GM21723 (cell line): ENCODE measurements at regions not wholly inside any gene's neighbourhood (a gene's known extent, or its start where the extent isn't known, plus 50 kb on each side); places are given as distances from the start of the nearest gene placed in this dataset.
A peak's percentile ranks its signal among the peaks of the same experiment; 100 is the strongest.
"Not testable (repeated sequence)": the region's sequence is repeated elsewhere in the genome, so short reads cannot be mapped to it uniquely, and the experiment has no call there.

ENCODE experiments used
- ATAC-seq: cut with Tn5 transposase; IDR thresholded peaks from one replicate; pipeline ENCODE4 v1.9.1; 2021; ENCODE audit warnings: mild to moderate bottlenecking, moderate library complexity; ENCODE audit not compliant: unreplicated experiment

DNA sequence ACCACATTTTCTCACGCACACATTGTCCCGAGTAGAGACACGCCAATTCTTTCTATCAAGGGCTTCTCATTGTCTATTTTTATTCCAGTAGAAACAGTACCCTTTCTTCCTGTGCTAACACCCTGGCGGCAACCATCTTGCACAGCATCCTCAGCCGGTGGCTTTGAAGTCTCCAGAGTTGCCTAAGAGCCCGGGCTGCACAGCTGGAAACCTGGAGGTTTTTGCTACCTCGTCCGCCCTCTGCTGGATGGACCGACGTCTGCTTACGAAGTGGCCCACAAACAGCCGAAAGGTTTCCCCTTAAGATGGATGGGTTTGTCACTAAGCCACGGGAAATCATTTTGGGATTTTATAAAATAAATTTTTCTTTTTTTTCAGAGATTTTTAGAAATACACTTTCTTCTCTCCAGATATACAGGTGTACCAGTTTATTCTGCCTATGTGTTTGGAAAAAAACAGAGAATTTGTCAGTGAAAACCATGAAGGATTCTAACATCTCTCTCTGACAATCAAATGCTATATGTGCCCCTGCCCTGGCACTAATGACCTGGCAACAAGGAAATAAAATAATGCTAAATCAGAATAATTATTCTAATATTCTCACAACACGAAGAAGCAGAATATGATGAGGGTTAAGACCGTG lies 81.8 kb upstream of the FAM204A start:
- ATAC-seq: peak; percentile 92

DNA sequence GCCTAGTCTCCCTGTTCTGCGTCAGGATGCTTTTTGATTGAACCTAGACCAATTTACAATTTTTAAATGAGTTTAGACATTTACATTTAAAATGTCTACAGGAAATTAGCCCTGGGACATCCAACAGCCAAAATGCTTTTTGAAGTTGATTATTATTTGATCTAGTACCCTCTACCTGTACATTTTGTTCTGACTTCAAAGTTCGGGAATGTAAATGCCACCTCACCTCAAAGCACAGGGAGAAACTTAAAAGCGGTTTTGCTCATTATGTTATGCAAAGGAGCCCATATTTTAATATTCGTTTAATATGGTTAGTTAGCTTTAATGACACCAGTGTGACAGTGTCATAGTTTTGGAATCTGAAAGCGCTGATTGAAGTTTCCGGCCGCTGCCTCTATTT lies 80.1 kb upstream of the FAM204A start:
- no peak for ATAC-seq

DNA sequence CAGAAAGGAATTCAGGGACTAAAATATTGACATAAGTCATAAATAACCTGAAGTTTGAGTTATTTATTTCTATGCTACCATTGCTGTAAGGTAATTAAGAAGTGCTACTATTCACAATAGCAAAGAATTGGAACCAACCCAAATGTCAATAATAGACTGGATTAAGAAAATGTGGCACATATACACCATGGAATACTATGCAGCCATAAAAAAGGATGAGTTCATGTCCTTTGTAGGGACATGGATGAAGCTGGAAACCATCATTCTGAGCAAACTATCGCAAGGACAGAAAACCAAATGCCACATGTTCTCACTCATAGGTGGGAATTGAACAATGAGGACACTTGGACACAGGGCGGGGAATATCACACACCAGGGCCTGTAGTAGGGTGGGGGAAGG lies 77.9 kb upstream of the FAM204A start:
- not testable (repeated sequence) for ATAC-seq

DNA sequence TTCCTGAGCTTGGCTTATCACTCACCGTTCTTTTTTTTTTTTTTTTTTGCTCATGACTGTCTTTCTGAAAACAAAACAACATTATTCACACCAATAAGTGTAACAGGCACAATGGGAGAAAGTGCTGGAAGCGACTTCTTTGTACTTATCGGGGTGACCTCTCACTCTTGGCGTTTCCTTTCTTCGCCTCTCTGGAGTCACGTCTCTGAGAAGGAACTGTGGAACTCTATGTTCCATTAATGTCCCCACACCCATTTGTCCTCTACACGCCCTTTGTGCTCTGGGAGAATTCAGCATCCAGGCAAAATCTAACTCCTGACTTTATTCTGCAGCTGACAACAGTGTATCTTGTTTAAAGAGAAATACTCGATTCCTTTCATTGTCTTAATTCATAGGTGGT lies 70.8 kb upstream of the FAM204A start:
- no peak for ATAC-seq

DNA sequence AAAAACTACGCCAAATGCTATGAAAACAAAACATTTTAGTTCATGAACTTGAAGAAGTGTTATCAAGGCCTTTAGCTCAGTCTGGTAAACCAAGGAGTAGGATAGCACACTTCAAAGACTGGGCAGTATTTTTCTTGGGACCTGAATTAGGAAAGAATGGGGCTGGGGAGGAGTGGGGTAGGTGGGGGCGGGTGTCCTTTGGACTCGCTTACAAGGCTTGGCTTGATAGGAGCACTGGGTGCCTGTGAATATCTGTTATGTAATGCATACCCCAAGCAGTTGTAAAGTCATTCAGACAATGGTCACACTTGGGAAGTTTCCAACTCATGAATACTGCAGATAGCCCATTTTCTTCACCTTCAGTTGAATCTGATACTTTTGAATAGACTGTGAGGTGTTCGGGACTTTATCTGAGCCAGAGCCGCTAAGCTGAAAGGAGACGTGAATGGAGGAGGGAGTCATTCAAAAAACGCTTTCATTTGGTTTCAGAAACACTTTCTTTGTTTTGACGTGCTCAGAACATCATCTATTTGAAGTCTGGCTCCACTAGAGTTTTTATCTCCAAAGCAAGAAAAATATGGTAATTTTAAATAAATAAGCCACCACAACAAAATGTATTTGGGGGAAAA lies 70.1 kb upstream of the FAM204A start:
- no peak for ATAC-seq

DNA sequence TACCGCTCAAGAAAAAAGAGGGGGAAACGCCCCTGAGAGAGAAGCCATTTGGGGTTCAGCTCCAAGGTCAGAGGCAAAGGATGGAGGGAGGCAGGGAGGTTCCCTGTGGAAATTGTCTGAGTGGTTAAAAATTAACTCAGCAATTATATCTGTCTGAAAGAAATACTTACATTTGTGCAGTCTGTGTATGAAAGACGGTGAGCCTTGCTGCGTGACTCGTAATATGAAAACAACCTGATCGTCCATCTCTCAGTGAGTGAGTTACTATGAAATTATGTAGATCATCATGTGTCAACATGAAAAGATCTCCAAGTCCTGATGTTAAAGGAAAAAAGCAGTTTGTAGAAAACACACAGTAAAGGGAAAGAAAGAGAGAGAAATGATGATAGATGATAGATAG lies 67.2 kb upstream of the FAM204A start:
- ATAC-seq: no peak

DNA sequence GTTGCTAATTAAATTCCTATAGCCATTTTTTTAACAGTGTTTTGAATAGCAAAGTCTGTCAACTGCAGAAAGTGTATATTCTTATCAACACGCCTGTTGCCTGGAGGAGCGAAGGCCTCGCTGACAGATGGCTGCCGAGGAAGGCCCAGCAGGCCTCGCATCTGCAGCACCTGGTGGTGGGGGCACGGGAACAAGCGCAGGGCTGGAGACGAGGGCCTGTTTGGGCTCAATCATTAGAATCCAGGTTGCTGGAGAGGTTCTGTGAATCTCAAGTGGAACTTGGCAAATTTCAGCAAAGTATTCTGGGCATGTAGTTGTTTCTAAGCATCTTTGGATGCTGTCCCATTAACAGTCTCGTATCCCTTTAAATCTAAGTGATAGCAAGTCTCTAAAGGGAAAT lies 66.1 kb upstream of the FAM204A start:
- ATAC-seq: no peak

DNA sequence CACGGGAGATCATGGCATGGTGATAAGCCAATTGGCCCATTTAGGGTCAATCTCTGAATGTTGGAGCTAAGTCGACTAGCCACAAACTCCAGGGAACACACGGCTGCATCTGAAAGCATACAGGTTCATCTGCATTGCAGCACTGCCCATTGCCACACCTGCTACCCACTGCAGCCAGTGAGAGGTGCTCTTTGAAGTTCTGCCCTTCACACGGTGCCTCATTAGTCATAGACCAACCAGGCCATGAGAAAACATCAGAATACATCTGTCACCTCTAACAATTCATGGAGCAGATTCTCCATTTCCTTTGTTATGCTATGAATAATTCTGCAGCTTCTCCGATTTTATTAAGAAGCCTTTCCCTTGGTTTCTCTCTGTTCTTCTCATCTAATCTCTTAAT lies 65.7 kb upstream of the FAM204A start:
- no peak for ATAC-seq

DNA sequence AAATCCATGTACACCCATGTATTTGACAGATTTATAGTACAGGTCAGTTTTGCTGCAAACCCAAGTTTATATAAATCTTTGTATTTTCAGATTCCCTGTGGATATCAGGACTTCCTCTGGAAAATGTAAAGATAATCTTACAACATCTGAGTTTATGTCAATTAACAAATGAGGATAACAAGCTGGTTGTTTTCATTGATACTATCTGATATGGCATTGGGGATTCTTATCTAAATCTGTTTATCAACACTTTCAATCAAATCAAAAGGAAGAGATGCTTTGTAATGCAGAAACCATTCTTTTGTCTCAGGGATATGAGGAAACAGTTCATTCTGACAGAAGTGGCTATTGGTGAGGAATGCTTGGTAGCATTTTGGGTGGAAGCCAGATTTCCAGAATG lies 64.9 kb upstream of the FAM204A start:
- ATAC-seq: no peak

DNA sequence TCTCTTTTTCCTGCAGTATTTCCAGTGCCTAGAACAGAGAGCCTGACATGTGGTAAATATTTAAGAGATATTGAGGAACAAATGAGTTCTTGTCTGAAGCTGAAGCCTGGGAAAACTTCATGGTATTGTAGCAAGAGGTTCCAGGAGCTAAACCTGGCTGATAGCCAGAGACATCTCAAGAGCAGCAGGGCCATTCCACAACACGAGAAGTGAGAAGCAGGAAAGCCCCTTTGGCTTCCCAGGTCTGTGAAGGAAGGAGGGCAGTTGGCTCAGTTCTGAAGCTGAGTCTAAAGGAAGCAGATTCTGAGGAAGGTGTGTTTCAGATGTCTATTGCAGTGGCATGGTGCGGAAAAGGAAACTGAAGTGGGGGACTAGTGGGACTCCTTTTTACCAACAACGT lies 63.8 kb upstream of the FAM204A start:
- no peak for ATAC-seq

DNA sequence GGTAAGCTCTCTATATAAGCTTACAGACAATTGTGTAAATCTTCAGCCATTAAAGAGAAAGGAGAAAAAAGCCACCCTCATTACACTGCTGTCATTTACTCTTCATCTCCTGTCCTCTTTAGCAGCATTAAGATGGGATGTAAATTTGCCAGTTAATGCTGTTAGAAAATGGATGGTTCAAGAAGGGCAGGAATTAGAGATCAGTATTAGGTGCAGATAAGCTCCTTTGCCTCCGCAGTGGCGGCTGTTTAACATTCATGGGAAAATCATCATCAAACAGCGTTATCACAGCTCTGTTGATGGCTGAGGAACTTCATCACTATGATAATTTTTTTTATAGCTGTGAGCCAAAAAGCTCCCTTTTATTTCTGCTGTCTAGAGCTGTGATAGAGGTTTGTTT lies 61.8 kb upstream of the FAM204A start:
- no peak for ATAC-seq

DNA sequence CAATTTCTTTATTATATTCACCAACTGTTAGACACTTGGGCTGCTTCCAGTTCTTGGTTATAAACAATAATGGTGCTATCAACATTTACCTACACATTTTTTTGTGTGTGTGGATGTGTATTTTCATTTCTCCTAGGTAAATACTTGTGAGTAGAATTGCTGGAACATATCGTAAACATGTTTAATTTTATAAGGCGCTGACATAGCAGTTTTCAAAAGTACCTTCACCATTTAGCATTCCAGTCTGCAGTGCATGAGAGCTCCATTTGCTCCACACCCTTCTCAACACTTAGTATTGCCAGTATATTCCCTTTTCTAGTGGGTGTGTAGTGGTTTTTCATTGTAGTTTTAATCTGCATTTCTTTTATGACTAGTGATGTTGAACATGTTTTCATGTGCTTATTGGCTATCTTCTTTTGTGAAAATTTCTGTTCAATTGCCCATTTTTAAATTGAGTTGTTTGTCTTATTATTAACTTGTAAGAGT lies 59.6 kb upstream of the FAM204A start:
- no peak for ATAC-seq

DNA sequence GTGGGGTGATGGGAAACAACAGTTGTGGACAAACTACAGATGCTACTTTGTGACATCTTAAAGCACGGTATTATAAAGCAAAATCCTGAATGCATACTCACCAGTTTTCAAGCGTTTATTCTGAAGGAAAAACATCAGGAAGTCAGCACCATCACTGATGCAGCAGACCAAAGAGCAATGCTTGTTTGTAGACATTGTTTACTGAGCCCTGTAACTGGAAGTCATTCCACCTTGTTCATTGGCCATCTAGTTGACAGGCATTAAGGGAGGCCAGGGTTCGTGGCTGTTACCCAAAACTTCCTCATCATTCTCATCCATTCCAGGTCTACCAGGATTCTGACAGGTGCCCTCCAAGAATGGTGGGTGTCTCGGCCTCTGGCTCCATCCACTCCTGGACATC lies 55.3 kb upstream of the FAM204A start:
- no peak for ATAC-seq

DNA sequence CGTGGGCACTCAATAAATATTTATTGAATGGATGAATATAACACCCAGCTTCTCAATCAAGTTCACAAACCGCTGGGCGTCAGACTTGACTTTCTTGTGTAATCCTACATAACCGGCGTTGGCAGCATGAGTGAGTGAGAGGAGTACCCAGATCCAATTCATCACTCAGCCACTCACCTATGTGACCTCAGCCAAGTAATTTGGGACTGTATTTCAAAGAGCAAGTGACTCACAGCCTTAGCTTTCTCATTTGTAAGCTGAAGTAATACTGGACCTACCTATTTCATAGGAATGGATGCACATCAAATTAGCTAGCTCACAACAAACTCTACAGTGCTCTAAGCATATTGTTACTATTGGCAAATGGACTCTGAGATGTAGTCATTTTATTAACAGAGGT lies 53.8 kb upstream of the FAM204A start:
- ATAC-seq: no peak

DNA sequence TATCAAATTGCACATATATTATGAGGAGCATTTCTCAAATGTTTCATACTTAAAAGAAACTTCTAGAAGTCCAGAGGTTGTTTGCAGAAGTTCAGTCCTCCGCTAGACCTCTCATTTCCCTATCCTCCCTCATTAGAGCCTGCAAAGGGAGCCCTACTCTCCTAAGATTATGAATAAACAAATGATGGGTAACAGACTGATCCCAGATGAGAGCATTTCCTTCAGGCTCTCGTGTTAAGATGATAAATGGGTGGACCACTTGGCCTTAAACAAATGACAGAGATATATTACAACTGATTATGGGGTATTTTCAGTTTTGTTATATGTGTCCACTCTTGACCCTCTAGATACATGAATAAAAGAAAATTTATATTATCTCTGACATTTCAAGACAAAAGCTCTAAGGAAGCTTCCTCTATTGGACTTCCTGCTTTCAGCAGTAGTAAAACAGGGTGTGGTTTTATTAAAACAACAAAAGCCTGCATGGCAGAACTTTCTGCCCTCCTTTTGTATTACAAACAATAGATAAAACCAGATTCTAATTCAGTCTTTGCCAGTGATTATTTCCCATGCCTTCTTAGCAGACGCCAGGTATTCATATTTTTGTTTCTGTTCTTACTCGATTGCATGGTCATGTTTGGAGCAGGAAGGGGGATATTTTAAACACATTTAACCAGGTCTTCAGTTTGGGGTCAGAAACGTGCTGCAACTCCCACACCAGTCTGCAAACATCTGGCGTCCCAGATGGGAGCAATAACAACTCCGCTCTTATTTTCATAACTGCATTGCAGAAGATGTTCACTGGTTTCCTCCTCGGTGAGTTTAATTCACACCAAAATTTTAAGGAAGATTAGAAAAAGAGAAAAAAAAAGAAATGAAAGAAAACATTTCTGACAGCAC lies 52.4 kb upstream of the FAM204A start:
- ATAC-seq: no peak

DNA sequence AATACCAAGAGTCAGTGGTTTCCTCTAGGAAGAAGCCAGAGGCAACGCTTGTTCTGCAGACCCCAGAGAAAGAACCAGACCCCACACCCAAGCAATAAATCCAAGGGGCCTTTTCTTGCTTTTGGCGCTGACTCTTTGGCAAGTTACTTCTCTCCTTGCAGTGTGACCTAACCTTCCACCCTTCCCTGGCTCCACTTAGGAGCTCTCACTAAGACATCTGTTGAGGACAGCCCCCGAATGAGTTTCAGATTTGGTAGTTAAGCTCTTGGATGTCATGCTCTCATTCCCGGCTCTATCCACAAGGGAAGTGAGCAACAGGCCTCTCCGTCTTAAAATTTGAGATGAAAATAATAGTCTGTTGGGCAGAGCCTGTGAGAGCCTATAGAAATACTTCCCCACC lies 50.6 kb upstream of the FAM204A start:
- no peak for ATAC-seq
